ENCODE measurements at regions not wholly inside any gene's neighbourhood (a gene's known extent, or its start where the extent isn't known, plus 50 kb on each side); places are given as distances from the start of the nearest gene placed in this dataset.

DNA sequence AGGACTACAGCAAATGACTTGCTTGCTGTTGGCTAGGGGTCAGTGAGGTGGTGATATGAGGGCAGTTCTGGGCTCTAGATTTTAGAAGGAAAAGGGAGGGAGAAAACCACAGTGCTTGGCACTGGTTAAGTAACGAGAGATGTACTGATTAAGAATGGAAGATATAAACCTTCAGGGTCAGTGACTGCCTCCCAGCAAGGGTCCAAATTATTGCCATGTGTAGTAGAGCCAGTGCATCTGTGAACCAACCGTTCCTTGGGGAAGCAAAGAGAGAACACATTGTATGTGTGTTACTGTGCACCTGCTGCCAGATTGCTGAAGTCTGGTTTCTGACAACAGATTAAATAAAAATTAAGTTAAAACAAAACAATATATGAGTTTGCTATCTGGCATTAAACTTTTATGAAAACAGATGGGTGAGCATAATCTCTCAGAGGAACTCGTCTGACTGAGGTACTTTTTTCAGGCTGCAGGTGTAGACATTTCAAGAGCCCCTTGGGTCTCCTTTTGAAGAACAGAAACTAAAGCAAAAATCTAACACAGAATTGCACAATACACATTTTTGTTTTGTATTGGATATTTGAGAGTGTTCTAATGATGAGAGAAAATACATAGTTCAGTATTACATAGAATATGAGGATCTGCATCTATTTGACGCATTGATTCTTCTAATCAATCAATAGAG, 1120.6 kb downstream of the SORCS3 start:
- no peaks in the 10 kb centered on the region for H3K79me2 ChIP-seq (ENCODE audit: control insufficient read depth, insufficient read depth, low read length)
- H3K4me2 ChIP-seq (ENCODE audit: insufficient read depth, low read length), result no peak overlapping the region
- DNase-seq (ENCODE audit: low read depth, low spot score), result no peak
- H3K9me1 ChIP-seq (replicated peaks; ENCODE audit: control insufficient read depth, extremely low read depth, insufficient read depth, low read length), result no peaks in the 10 kb centered on the region
- H3K27ac ChIP-seq (ENCODE audit: insufficient read depth, low read depth, low read length), result no peak overlapping the region
- dilution Hi-C loops (cut with MboI; ENCODE audit: extremely low pct_ligation_motif_present, low sequenced_read_pairs), result no loop called here
- ChIA-PET CTCF (no interaction called here), POLR2A (no interaction called here)
- TF ChIP-seq POLR2A (IDR thresholded peaks at IDR 0.05; ENCODE audit: low read depth, low read length) (no peak), FOS (IDR thresholded peaks at IDR 0.05; ENCODE audit: borderline replicate concordance, insufficient read depth, low read length) (no peak), EZH2 (IDR thresholded peaks at IDR 0.05; ENCODE audit: borderline replicate concordance, low read depth, low read length, severe bottlenecking) (no peak)
- H2AFZ ChIP-seq (ENCODE audit: low read depth, low read length), result no peak overlapping the region
- FAIRE-seq, result no peak
- H3K9me3 ChIP-seq (replicated peaks; ENCODE audit: control insufficient read depth, insufficient read depth, low read length), result no peaks in the 10 kb centered on the region
- no peaks in the 10 kb centered on the region for H3K36me3 ChIP-seq (ENCODE audit: control insufficient read depth in 2 of 2, extremely low read depth in 1 of 2, insufficient read depth in 2 of 2, low read length in 2 of 2)
- H3K9ac ChIP-seq (replicated peaks; ENCODE audit: extremely low read depth, insufficient read depth, low read length), result no peak overlapping the region
- BruUV-seq (replicated peaks), result no TSS peak
- no peaks in the 10 kb centered on the region for H4K20me1 ChIP-seq (replicated peaks; ENCODE audit: control insufficient read depth, extremely low read depth, insufficient read depth, low read length)
- H3K27me3 ChIP-seq (ENCODE audit: control insufficient read depth in 2 of 2, insufficient read depth in 2 of 2, low read length in 2 of 2), result no peaks in the 10 kb centered on the region
- intact Hi-C loops (cut with micrococcal nuclease), result no loop called here
- no peak overlapping the region for H3K4me3 ChIP-seq (replicated peaks in 1 of 3; ENCODE audit: insufficient read depth in 1 of 3, low read depth in 1 of 3, low read length in 3 of 3)
- H3K4me1 ChIP-seq (ENCODE audit: control insufficient read depth, extremely low read depth, insufficient read depth, low read length), result no peaks in the 10 kb centered on the region

DNA sequence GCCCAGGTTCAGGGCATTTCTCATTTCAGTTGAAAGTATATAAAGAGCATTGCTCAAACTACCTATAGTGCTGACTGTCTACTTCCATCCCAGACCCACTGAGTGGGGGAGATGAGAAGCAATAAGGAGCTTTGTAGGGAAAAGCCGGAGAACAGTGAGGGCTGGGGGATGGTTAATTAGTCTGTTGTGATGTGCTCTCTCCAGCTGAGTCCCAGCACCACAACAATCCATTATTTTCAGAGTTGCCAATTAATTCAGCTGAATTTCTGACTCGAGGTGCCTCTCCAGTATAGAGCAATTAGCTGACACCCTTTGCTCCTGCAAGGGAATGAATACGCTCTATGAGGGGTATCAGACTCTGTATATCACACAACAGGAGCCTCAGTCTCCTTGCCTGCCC, 1118.6 kb downstream of the SORCS3 start:
- ChIA-PET POLR2A (no interaction called here), CTCF (no interaction called here)
- Histone ChIP-seq H3K4me1 (ENCODE audit: control insufficient read depth, extremely low read depth, insufficient read depth, low read length) (no peaks in the 10 kb centered on the region), H3K4me3 (replicated peaks in 1 of 3; ENCODE audit: insufficient read depth in 1 of 3, low read depth in 1 of 3, low read length in 3 of 3) (no peak overlapping the region), H4K20me1 (replicated peaks; ENCODE audit: control insufficient read depth, extremely low read depth, insufficient read depth, low read length) (no peaks in the 10 kb centered on the region), H3K9me3 (replicated peaks; ENCODE audit: control insufficient read depth, insufficient read depth, low read length) (peaks cover 2% of the 10 kb centered on the region), H3K9me1 (replicated peaks; ENCODE audit: control insufficient read depth, extremely low read depth, insufficient read depth, low read length) (no peaks in the 10 kb centered on the region), H3K27ac (ENCODE audit: insufficient read depth, low read depth, low read length) (no peak overlapping the region), H2AFZ (ENCODE audit: low read depth, low read length) (no peak overlapping the region), H3K4me2 (ENCODE audit: insufficient read depth, low read length) (no peak overlapping the region), H3K79me2 (ENCODE audit: control insufficient read depth, insufficient read depth, low read length) (no peaks in the 10 kb centered on the region), H3K36me3 (ENCODE audit: control insufficient read depth in 2 of 2, extremely low read depth in 1 of 2, insufficient read depth in 2 of 2, low read length in 2 of 2) (no peaks in the 10 kb centered on the region), H3K27me3 (ENCODE audit: control insufficient read depth in 2 of 2, insufficient read depth in 2 of 2, low read length in 2 of 2) (no peaks in the 10 kb centered on the region), H3K9ac (replicated peaks; ENCODE audit: extremely low read depth, insufficient read depth, low read length) (no peak overlapping the region)
- dilution Hi-C loops (cut with MboI; ENCODE audit: extremely low pct_ligation_motif_present, low sequenced_read_pairs), result no loop called here
- no peak for TF ChIP-seq FOS (IDR thresholded peaks at IDR 0.05; ENCODE audit: borderline replicate concordance, insufficient read depth, low read length)
- no peak for TF ChIP-seq MAX (IDR thresholded peaks at IDR 0.05; ENCODE audit: insufficient read depth, insufficient read length)
- TF ChIP-seq, protein P1, sequence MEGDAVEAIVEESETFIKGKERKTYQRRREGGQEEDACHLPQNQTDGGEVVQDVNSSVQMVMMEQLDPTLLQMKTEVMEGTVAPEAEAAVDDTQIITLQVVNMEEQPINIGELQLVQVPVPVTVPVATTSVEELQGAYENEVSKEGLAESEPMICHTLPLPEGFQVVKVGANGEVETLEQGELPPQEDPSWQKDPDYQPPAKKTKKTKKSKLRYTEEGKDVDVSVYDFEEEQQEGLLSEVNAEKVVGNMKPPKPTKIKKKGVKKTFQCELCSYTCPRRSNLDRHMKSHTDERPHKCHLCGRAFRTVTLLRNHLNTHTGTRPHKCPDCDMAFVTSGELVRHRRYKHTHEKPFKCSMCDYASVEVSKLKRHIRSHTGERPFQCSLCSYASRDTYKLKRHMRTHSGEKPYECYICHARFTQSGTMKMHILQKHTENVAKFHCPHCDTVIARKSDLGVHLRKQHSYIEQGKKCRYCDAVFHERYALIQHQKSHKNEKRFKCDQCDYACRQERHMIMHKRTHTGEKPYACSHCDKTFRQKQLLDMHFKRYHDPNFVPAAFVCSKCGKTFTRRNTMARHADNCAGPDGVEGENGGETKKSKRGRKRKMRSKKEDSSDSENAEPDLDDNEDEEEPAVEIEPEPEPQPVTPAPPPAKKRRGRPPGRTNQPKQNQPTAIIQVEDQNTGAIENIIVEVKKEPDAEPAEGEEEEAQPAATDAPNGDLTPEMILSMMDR (IDR thresholded peaks at IDR 0.05; ENCODE audit: extremely low read depth in 1 of 2, insufficient read depth in 1 of 2, low read depth in 1 of 2, low read length in 2 of 2), result no peak
- no peak for FAIRE-seq
- BruUV-seq (replicated peaks), result no TSS peak
- intact Hi-C loops (cut with micrococcal nuclease), result no loop called here
- DNase-seq (ENCODE audit: low read depth, low spot score), result no peak

Measured in endothelial cell of umbilical vein (primary cell).